Cardiac fibroblast (primary cell): ENCODE measurements at regions not wholly inside any gene's neighbourhood (a gene's known extent, or its start where the extent isn't known, plus 50 kb on each side); places are given as distances from the start of the nearest gene placed in this dataset.

Experiments
- DNase-seq, 2 donors: peaks; one replicate each; pipeline versions ENCODE4 v3.0.0 to v3.0.0-alpha.2; 2010; ENCODE audit warnings: low read depth in 2 of 2
- H3K4me3 ChIP-seq, 2 donors: replicated peaks in 1 of 2; 1 replicate in 1 of 2; 2 replicates in 1 of 2; pipeline ENCODE4 v1.5.1; 2011; ENCODE audit warnings: low read depth in 2 of 2, low read length in 2 of 2, mild to moderate bottlenecking in 2 of 2, moderate library complexity in 1 of 2
- CTCF ChIP-seq: IDR thresholded peaks from one replicate; pipeline ENCODE4 v1.5.1; 2011; ENCODE audit warnings: low read depth, mild to moderate bottlenecking, low read length, inconsistent platforms

GRCh38 chr9:134522502-134522848 lies 119.1 kb upstream of the COL5A1 start:
- H3K4me3 ChIP-seq: no peak overlapping the region
- TF ChIP-seq CTCF: no peak
- no peak for DNase-seq

- no peak overlapping the region for H3K4me3 ChIP-seq
- no peak for DNase-seq
- TF ChIP-seq CTCF: no peak
These were observed 118.6 kb upstream of the COL5A1 start for GRCh38 chr9:134522976-134523375.

- no peak for DNase-seq
- no peak overlapping the region for H3K4me3 ChIP-seq
- no peak for TF ChIP-seq CTCF
These were observed 116.4 kb upstream of the COL5A1 start for GRCh38 chr9:134525070-134525815.

GRCh38 chr9:134525841-134526583 lies 115.6 kb upstream of the COL5A1 start:
- DNase-seq: peak; percentile 40 to 58
- TF ChIP-seq CTCF: peak; percentile 29
- H3K4me3 ChIP-seq: no peak overlapping the region

- peak in 1 of 2 donors; percentile 37 for DNase-seq
- no peak overlapping the region for H3K4me3 ChIP-seq
- TF ChIP-seq CTCF: no peak
These were observed 114.8 kb upstream of the COL5A1 start for GRCh38 chr9:134526584-134527477.

GRCh38 chr9:134530724-134531123 lies 110.9 kb upstream of the COL5A1 start:
- no peak overlapping the region for H3K4me3 ChIP-seq
- no peak for TF ChIP-seq CTCF
- no peak for DNase-seq
